Ishikawa (cell line): ENCODE measurements at regions not wholly inside any gene's neighbourhood (a gene's known extent, or its start where the extent isn't known, plus 50 kb on each side); places are given as distances from the start of the nearest gene placed in this dataset.

ENCODE experiments used
- CEBPB ChIP-seq: IDR thresholded peaks from 2 replicates; pipeline ENCODE4 v1.6.1; 2012
- CREB1 ChIP-seq: IDR thresholded peaks from 2 replicates; pipeline ENCODE4 v1.6.1; 2012; ENCODE audit warnings: low read depth
- EGR1 ChIP-seq: IDR thresholded peaks from 2 replicates; pipeline ENCODE4 v1.6.1; 2012
- EP300 ChIP-seq: IDR thresholded peaks from 2 replicates; pipeline ENCODE4 v1.6.1; 2012; ENCODE audit warnings: borderline replicate concordance
- FOXM1 ChIP-seq: IDR thresholded peaks from 2 replicates; pipeline ENCODE4 v1.6.1; 2012; ENCODE audit warnings: low read depth, borderline replicate concordance
- MAX ChIP-seq: IDR thresholded peaks from 2 replicates; pipeline ENCODE4 v1.6.1; 2012
- NFIC ChIP-seq: IDR thresholded peaks from 2 replicates; pipeline ENCODE4 v1.6.1; 2012
- RAD21 ChIP-seq: IDR thresholded peaks from 2 replicates; pipeline ENCODE4 v1.6.1; 2012; ENCODE audit warnings: low read depth
- REST ChIP-seq: IDR thresholded peaks from 2 replicates; pipeline ENCODE4 v1.6.1; 2012; ENCODE audit warnings: low read depth, mild to moderate bottlenecking
- TAF1 ChIP-seq: IDR thresholded peaks from 2 replicates; pipeline ENCODE4 v1.6.1; 2012; ENCODE audit warnings: low read depth, mild to moderate bottlenecking
- TCF12 ChIP-seq: IDR thresholded peaks from 2 replicates; pipeline ENCODE4 v1.6.1; 2012; ENCODE audit warnings: low read depth
- TEAD4 ChIP-seq: IDR thresholded peaks from 2 replicates; pipeline ENCODE4 v1.6.1; 2012
- USF1 ChIP-seq: IDR thresholded peaks from 2 replicates; pipeline ENCODE4 v1.6.1; 2012
- YY1 ChIP-seq: IDR thresholded peaks from 2 replicates; pipeline ENCODE4 v1.6.1; 2012; ENCODE audit warnings: low read depth
- ZBTB7A ChIP-seq: IDR thresholded peaks from 2 replicates; pipeline ENCODE4 v1.6.1; 2012; ENCODE audit warnings: low read depth

GRCh38 chr15:96067677-96068076 is 262.8 kb upstream of the NR2F2 start:
- TF ChIP-seq NFIC (no peak), EGR1 (no peak), REST (no peak), EP300 (no peak), RAD21 (no peak), USF1 (no peak), FOXM1 (no peak), MAX (no peak), TAF1 (no peak), ZBTB7A (no peak), YY1 (no peak), CEBPB (no peak), TCF12 (no peak)

- TF ChIP-seq MAX (no peak), CREB1 (no peak), EGR1 (no peak), NFIC (no peak), ZBTB7A (no peak), EP300 (no peak), CEBPB (no peak), TAF1 (no peak), TEAD4 (no peak), REST (no peak), YY1 (no peak), USF1 (no peak), RAD21 (no peak), FOXM1 (no peak)
Measured at GRCh38 chr15:96068897-96069296, 261.6 kb upstream of the NR2F2 start.

GRCh38 chr15:96070636-96071035 is 259.9 kb upstream of the NR2F2 start:
- TF ChIP-seq USF1 (no peak), REST (no peak), ZBTB7A (no peak), EP300 (no peak), CEBPB (no peak), TCF12 (no peak), TEAD4 (no peak), CREB1 (no peak)

- no peak for TF ChIP-seq MAX
Measured at GRCh38 chr15:96072821-96073220, 257.7 kb upstream of the NR2F2 start.

GRCh38 chr15:96073908-96074307 is 256.6 kb upstream of the NR2F2 start:
- no peak for TF ChIP-seq USF1
- no peak for TF ChIP-seq CEBPB
- no peak for TF ChIP-seq YY1
- no peak for TF ChIP-seq NFIC
